GM18508 (cell line): ENCODE measurements at regions not wholly inside any gene's neighbourhood (a gene's known extent, or its start where the extent isn't known, plus 50 kb on each side); places are given as distances from the start of the nearest gene placed in this dataset.
"Not testable (repeated sequence)": the region's sequence is repeated elsewhere in the genome, so short reads cannot be mapped to it uniquely, and the experiment has no call there.

Experiments used
- ATAC-seq: cut with Tn5 transposase; IDR thresholded peaks from one replicate; pipeline ENCODE4 v1.9.1; 2021; ENCODE audit warnings: moderate number of reproducible peaks; ENCODE audit not compliant: insufficient read depth, unreplicated experiment

DNA sequence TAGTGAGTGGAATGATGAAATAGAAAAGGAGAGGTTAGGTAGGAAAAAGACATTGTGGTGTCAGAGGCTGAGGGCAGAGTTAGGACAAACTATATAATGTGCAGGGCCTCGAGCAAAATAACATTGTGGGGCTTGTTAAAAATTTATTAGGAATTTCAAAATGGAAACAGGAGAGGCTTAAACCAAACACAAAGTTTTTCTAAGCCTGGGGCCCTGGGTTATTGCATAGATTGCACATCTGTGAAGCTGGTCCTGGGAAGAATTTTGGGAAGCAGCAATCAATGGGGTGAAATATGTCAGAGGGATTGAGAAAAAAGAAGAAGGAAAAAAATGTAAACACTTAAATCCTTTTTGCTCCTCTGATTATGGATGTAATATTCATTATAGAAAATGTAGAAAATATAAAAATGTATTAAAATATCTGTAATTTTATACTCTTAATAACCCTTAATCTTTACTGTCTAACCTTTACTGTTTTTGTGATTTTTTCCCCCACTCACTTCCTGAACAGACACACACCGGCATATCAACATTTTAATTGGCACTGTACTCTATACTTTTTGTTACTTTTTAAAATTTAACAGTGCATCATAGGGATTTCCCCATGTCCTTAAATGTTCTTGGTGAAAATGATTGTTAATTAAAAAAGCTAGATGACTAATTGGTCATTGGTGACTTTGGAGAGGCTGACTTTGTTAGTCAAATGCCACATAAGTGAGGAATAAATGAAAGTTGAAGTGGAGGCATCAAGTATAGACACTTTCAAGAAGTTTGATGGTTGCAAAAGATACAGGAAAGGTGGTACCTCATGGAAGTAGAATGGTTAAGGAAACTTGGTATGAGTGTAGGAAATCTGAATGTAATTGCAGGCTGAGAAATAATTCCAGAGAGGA is 183.4 kb downstream of the NFKBIZ start:
- no peak for ATAC-seq

GRCh38 chr3:102034639-102035451 is 185.5 kb downstream of the NFKBIZ start:
- ATAC-seq: no peak

DNA sequence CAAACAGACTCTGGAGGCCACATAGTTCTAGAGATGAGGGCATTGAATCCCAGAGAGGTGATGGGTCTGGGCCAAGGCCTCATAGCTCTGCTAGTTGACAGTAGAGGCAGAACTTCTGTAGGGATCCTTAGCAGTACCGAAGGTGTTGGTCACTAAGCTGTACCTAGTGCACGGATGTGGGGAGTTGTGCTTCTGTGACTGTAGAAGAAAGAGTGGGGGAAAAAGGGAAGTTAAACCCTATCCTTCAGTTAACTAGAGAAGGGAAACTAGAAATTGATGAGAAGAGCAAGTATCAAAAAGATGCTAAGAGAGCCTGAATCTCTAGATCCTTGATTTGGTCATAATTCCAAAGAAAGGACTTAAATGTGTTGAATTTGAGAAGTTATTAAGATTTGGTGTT is 186.7 kb downstream of the NFKBIZ start:
- ATAC-seq: peak; percentile 34

- ATAC-seq: no peak
These were observed 187.2 kb downstream of the NFKBIZ start for GRCh38 chr3:102036472-102036871.

GRCh38 chr3:102037209-102037608 is 187.9 kb downstream of the NFKBIZ start:
- ATAC-seq: no peak

GRCh38 chr3:102037791-102038190 is 188.5 kb downstream of the NFKBIZ start:
- no peak for ATAC-seq

DNA sequence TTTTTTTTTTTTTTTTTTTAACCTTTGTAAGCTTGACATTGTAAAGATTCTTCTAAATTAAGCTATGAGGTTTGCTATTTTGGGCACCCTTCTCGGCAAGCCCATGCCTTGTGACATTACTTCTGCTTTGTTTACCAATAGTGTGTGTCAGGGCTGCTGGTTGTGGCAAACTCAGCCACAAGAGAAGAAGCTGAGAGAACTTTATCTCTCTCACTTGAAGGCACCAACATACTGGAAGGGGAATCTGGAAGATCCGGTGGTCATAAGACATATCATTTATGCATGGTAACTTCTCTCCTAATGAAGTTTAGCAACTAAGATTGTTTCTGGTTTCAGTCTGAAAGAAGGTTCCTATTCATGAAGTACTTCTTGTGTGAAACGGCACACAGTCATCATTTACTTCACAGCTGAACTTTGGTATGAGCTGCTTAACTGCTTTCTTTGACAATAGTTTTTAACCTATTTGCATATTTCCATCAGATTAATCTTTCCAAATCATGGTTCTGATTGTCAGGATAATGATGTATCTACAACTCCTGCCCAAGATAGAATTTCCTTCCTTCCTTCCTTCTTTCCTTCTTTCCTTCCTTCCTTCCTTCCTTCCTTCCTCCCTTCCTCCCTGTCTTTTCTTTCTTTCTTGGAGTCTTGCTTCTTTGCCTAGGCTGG is 189.3 kb downstream of the NFKBIZ start:
- peak; percentile 86 for ATAC-seq

DNA sequence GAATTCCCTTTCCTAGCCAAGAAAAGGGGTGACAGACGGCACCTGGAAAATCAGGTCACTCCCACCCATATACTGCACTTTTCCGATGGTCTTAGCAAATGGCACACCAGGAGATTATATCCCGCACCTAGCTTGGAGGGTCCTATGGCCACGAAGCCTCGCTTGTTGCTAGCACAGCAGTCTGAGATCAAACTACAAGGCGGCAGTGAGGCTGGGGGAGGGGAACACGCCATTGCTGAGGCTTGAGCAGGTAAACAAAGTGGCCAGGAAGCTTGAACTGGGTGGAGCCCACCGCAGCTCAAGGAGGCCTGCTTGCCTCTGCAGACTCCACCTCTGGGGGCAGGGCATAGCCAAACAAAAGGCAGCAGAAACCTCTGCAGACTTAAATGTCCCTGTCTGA is 190.8 kb downstream of the NFKBIZ start:
- not testable (repeated sequence) for ATAC-seq

DNA sequence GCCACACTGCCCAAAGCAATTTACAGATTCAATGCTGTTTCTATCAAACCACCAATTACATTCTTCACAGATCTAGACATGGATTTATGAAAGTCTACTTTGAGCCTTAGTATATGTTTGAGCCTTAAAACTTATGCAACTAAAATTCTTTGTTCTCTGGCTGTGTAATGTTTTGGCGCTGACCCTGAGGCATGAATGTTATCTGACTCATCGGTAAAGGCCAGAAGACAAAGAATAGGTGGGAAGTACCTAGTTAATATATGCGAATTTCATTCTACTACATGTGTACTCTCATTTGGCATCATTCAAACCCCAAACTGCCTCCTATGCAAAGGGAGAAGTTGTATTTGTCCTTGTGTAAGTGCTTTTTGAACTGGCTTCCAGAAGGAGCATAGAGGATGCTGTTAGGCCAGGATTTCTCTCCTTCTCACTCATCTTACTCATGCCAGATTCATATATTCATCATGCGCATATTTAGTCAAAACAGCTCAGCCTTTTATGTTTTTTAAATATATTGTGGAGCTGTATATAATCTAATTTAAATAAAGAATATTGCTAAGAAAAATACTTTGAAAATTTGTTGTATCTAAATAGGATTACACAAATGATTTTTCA is 204.2 kb downstream of the NFKBIZ start:
- peak; percentile 35 for ATAC-seq

DNA sequence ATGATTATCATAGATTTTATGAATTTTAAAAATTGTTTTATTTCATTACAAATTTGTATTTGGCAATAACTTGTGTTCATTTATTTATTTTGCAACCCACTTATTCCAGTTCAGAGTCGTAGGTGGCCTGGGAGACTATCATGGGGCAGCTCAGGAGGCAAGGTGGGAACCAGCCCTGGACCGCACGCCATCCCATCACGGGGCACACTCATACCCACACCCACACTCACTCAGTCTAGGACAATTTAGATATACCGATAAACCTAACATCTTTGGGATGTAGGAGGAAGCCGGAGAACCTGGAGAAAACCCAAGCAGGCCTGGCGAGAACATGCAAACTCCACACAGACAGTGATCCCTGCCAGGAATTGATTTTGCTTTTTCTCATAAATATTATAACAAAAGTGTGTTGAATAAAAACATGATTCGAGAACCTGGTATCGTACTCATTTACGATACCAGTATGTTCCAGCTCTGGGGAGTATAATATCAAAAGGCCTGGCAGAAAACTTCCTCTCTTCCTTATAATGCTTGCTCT is 205.3 kb downstream of the NFKBIZ start:
- ATAC-seq: no peak

- peak; percentile 82 for ATAC-seq
These were observed 208.6 kb downstream of the NFKBIZ start for GRCh38 chr3:102057781-102058421.

DNA sequence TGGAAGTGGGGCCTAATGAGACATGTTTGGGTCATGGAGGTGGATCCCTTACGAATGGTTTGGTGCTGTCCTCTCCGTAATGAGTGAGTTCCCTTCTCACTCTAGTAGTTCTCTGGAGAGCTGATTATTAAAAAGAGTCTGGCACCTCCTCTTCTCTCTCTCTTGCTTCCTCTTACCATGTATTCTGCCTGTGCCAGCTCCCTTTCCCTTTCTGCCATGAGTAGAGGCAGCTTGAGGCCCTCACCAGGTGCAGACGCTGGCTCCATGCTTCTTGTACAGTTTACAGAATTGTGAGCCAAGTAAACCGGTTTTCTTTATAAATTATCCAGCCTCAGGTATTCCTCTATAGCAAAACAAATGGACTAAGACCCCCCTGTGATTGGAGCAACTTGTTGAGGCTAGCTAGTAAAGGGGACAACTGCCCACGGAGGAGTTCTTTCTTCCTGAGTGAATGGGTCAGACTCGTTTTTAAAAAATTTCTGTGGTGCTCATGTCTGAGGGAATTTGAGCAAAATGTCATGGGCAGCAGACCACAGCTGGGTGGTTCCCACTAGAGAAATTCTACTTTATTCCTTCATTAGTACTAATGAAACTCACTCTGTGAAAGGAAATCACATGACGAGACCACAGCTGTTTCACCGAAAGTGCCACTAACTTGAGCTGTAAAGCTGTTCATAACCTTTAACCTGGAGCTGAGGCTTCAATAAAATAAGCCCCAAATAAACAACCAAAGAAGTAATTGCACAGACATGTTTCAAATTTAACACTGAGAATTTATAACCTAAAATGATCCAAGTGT is 210.0 kb downstream of the NFKBIZ start:
- peak; percentile 64 for ATAC-seq

DNA sequence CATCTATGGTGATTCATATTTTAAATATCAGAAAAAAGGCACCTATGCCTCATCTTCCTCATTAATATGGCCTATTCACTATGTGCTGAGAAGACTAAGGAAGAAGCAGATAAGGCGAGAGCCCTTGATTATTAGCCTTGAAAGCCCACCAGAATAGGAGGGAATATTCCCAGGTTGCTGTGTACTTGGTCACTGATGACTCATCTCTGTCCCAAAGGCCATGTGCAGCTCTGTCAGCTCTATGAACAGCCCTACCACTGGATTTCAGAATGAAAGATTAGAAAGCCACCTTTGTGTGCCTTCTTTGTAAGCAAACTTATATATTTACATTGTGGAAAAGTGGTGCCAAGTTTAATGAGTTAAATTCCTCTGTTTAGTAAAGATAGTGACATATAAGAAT is 211.5 kb downstream of the NFKBIZ start:
- no peak for ATAC-seq

GRCh38 chr3:102063572-102063971 is 214.3 kb downstream of the NFKBIZ start:
- no peak for ATAC-seq

DNA sequence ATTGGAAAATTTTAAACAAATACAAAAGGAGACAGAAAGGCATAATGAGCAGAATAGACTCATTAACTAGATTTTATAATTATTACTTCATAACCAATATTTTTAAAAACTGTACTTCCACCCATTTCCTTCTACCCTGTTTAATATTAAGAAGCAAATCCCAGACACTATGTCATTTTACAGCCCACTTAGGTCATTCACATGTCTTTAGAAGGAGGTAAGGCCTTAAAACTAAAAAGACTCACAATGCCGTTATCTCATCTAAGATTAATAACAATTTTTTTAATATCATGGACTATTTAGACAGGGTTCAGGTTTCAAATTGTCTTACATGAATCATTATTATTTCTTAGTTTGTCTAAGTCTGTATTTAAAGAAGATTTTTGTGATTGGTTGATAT is 217.2 kb downstream of the NFKBIZ start:
- ATAC-seq: no peak

GRCh38 chr3:102068327-102068726 is 219.0 kb downstream of the NFKBIZ start:
- ATAC-seq: no peak

DNA sequence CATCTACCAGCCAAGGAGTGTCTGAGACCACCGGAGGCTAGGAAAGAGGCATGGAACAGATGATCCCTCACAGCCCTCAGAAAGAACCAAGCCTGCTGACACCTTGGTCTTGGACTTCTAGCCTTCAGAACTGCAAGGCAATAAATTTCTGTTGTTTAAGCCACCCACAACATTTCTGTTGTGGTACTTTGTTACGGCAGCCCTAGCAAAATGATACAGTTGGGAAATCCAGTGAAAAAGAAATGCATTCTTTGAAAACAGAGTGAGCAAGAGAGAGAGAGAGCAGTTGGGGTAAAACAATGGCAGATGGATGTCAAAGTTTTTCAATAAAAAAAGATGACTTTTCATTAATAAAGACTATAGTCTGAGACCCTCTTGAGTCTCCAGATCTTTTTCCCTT is 219.4 kb downstream of the NFKBIZ start:
- no peak for ATAC-seq

DNA sequence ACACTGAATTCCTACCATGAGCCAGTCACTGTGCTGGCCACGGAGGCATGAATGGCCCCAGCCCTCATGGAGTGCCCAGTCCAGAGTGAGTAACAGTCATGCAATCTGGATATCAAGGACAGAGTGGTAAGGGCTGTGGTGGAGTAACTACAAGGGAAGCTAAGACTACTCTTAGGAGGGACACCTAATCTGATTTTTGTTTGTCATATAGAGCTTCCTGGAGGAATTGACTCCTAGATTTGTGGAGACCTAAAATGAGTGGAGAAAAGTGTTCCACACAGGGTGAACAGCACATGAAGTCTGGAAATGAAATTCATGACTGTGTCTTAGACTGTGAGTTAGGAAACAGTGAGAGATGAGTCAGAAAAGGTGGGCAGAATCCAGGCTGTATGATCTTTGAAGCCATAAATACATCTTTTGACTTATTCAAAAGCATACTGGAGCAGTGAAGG is 219.9 kb downstream of the NFKBIZ start:
- no peak for ATAC-seq

GRCh38 chr3:102074946-102075345 is 225.6 kb downstream of the NFKBIZ start:
- no peak for ATAC-seq
